ENCODE measurements at regions not wholly inside any gene's neighbourhood (a gene's known extent, or its start where the extent isn't known, plus 50 kb on each side); places are given as distances from the start of the nearest gene placed in this dataset.
"Not testable (repeated sequence)": the region's sequence is repeated elsewhere in the genome, so short reads cannot be mapped to it uniquely, and the experiment has no call there.

DNA sequence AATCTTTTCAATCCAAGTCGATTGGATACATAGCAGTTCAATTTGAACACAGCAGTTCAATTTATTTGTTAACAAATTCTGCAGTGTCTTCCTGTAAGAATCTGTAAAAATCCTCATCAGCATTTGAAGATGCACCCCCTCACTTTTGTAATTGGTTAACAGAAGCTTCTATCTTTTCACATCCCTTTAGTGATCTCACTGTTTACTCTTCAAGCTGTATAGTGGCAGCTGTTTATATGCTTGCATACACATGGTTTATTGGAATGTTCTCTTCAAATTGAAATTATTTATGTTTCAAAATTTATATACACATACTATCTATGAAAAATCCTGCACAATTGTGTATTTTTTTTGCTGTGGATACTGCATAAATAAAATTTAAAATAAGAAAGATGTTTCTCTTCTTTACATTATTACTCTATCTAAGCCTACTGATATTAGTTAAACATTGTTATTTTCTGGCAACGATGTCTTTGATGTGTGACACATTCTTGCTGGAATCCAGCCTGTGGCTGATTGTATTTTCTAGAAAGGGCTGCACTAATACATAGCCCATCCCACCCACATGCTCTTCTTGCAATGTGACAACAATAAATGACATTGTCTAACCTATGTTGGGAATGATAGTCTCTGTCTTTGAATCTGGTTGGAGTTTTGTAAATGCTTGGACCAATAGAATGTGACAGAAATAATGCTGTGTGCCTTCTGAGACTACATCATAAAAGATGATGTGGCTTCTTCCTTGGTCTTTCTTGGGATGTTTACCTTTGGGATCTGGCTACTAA, 573.0 kb downstream of the CD109 start:
- no peak for DNase-seq

- DNase-seq = no peak
These were observed 564.0 kb downstream of the CD109 start for GRCh38 chr6:74259981-74260380.

DNA sequence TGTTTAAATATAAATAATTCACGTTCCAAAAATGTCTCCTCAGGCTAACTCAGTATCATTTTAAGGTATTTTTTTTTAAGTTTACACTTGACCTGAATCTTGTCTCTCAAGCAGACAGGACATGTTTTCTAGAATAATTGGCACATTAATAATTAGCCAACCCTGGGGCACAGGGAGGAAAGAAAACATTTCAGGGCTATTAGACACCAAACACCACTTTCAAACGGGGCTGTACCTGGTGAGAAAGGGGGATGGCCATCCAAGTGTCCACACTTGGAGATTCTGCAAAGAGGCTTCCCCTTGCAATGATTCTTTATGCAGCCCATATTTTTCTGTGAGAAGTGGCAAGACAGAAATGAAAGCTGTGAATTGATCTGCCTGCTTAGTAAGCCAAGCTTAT, 560.8 kb downstream of the CD109 start:
- DNase-seq = no peak

DNA sequence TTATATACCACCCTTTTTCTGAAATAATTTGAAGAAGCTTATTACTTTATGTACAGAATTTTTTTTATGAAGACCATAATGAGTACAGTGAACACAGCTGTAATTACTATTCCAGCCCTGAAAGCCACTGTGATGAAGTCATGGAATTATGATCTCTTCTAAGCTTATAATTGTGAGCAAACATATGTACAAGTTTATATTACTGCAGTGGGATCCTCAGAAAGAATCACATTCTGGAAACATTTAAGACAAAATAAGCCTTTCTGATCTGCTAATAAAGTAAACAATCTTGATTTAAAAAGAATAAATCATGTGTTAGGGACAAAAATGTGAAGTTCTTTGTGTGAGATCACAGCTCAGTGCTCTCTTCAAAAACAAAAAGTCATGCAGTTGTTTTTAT, 560.4 kb downstream of the CD109 start:
- no peak for DNase-seq

GRCh38 chr6:74255007-74255406, 559.0 kb downstream of the CD109 start:
- DNase-seq = not testable (repeated sequence)

DNA sequence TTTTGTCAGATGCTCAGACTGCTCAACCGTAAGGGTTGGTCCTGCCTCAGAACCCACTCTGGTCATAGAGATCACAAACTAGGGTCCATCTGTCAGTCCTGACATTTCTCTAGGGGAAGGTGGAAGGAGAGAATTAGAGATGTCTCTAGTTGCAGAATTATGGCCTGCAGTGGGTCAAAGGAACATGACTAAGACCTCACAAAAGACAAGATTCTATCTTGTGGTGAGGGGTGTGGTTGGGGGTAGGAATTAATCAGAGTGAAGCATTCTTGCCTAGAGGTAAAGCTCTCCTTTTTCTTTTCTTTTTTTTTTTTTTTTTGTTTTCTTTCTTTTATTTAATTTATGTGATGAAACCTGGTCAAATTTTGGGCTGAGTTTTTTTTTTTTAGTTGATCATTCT, 558.1 kb downstream of the CD109 start:
- not testable (repeated sequence) for DNase-seq

DNA sequence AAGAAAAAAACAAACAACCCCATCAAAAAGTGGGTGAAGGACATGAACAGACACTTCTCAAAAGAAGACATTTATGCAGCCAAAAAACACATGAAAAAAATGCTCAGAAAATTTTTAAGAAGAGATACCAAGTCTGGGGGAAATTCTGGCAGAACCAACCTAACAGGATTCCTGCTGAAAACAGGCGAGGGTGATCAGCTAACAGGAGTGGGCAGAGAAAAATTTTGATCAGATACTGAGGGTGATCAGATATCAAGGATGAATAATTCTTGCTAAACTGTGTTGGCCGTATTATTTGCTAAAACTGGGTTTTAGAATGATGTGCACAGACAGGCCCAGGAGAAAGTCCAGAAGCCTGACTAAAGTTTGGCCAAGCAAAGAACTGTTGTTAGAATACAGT, 557.3 kb downstream of the CD109 start:
- DNase-seq = no peak

GRCh38 chr6:74250161-74250818, 554.3 kb downstream of the CD109 start:
- no peak for DNase-seq

DNA sequence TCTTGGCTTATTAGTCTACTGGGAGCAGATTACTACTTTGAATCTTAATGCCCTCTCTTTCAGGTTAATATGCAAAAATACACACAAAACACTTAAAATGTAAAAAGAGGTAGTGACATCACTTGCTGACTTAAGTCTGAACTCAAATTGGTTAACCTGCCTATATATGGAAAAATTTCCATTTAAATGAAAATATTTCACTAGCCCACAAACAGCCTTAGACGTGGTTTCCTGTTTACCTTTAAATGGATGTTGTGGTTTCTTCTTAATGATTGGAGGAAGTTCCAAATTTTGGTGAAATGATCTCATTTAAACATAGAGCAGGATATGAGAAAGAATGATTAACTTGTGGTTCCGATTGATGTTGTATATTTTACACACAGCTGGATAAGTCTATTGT, 553.7 kb downstream of the CD109 start:
- peak in 1 of 5 donors; percentile 15 for DNase-seq

- DNase-seq = no peak
These were observed 553.0 kb downstream of the CD109 start for GRCh38 chr6:74248966-74249365.

GRCh38 chr6:74222768-74223333, 526.8 kb downstream of the CD109 start:
- no peak for DNase-seq

GRCh38 chr6:74213995-74214394, 518.0 kb downstream of the CD109 start:
- DNase-seq = no peak

DNA sequence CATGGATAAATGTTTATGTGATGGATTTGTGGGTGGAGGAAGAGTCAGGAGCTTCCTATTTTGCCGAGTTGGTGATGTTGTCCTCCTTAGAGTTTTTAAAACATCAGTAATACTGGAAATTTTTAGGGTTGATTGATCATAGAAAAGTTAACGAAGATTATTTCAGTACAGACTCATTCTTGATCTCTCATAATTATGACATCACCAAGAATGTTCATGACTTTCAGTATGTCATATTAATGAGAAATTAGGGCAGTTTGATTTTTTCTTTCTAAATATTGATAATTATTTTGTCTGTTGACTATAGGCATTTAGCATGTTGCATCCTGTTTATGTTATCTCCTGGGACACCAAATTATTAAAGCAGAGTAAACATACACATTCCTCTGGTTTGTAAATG, 512.2 kb downstream of the CD109 start:
- no peak for DNase-seq

GRCh38 chr6:74199215-74199915, 503.4 kb downstream of the CD109 start:
- no peak for DNase-seq

DNA sequence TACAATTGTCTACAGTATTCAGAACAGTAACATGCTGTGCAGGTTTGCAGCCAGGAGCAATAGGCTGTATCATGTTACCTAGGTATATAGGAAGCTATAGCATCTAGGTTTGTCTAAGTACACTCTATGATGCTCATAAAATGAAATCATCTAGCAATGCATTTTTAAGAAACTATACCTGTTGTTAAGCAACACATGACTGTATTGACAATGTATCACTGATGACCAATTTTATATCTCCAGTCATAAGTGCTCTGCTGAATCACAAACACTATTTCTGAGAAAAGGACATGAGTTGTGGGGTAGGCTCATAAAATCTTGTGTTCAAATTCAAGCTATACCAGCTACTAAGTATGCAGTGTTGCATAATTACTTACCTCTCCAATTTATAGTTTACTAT, 501.3 kb downstream of the CD109 start:
- DNase-seq = no peak

DNA sequence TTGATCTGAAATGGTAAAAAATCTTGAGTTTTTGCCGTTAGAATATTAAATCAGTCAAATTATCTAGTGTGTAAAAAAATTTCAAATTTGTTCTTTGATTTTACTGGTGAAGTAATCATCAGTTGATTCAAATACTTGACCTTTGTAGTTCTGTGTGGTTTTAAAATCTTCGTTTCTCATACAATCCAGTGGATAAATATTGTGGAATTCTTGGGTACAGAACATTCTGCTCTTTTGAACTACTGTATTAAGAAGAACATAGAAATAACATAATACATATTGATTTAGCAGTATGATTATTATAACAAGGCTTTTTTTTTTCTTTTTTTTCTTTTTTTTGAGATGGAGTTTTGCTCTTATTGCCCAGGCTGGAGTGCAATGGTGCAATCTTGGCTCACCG, 491.8 kb downstream of the CD109 start:
- DNase-seq = no peak

- no peak for DNase-seq
These were observed 487.0 kb downstream of the CD109 start for GRCh38 chr6:74182992-74183391.

GRCh38 chr6:74181471-74181870, 485.5 kb downstream of the CD109 start:
- DNase-seq = no peak

DNA sequence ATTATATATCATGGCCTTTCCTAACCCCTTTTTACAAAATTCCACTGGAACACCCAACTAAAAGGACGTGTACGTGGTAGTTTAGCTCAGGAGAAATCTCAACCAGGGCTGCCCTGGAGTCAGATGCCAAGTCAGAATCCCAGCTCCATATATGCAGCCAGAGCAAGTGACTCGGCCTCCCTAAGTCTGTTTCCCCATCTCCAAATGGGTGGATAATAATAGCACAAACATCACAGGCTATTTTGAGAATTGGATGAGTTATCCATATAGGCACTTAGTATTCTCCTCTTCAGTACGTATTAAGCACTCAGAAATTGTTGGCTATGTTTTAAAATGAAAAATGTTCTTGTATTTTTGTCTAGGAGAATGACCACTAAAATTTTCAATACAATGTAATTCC, 481.5 kb downstream of the CD109 start:
- no peak for DNase-seq

DNA sequence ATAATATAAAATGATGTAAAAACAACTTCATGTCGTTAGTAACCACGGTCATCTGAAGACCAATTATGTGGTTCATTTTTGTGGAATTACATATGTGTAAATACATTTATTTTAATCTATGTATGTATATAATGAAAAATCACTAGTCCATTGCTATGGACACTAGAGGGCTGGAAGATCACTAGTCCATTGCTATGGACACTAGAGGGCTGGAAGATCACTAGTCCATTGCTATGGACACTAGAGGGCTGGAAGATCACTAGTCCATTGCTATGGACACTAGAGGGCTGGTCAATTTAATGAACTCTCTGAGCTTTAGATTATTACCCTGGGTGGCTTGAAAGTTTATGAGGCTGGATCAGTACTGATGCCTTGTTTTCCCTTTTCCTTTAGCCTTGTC, 474.5 kb downstream of the CD109 start:
- not testable (repeated sequence) for DNase-seq

- DNase-seq = no peak
These were observed 474.1 kb downstream of the CD109 start for GRCh38 chr6:74170118-74170517.

GRCh38 chr6:74167976-74168375, 472.0 kb downstream of the CD109 start:
- no peak for DNase-seq

DNA sequence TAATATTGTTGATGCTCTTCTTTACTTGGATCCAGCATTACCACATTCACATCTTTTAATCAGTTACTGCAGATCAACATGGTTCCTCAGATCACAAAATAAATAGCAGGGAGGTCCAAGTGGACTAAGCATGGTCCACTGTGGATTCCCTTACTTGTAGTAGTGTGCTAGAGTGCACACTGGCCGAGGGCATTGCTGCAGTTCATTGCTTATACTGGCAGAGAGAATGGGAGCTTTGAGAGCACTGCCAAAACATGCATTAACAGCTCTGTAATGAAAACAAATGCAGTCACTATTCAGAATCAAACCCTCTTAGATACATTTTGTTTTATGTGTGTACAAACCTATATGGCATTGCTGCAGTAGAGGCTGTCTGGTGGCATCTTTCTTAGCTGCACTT, 471.5 kb downstream of the CD109 start:
- no peak for DNase-seq

DNA sequence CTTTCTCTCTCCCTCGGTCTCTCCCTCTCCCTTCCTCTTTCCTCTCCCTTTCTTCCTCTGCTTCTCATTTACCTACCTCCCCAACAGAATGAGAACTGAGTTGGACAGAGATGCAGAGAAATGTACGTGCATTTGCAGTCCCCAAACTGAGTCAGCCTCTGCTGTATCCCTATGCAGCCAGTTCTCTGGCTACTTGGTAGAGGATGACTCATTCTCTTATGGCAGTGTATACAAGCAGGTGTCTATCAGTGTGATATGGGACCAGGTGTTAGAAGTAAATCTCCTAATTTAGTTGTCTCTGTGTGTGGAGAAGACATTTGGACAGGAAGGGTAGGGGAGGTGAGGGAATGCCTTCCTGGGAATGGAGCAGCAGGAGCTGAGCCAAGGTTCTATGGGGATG, 470.8 kb downstream of the CD109 start:
- no peak for DNase-seq

Data from T-helper 1 cell (primary cell).